ENCODE measurements at regions not wholly inside any gene's neighbourhood (a gene's known extent, or its start where the extent isn't known, plus 50 kb on each side); places are given as distances from the start of the nearest gene placed in this dataset.

DNA sequence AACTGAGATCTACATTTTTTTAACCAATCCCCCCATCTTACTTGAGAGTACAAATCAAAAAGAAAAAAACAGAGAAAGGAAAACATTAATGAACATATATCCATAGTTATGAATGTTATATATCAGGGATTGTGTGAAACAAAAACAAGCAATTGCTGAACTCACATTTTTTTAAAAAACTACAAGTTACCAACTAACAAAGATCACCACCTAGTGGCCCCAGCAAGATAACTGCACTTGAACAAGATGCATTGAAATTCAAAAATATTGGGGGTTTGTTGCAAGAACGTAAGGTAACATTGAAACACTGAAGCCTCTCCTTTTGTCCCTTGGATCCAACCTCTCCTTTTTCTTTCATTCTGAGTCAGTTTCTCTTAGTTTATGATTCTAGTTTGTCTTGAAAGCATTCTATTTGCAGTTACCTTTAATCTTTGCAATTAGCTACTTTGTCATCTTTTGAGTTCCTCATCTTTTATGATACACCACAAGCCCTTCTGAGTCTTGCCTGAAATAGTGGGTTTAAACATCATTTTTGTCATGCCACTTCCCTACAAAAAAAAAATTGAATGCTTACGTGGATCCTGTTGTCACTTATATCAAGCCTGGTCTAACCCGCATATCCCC, 87.3 kb upstream of the TES start:
- H3K27ac Mint-ChIP-seq: no peak overlapping the region
- peaks cover 2% of the 10 kb centered on the region for H3K36me3 Mint-ChIP-seq
- CTCF ChIA-PET: interaction anchor here (1.1 to 1.8 kb wide), 2 partner anchors 12 to 15 kb away, joined by 3 to 6 read pairs; no protein-coding TSS in a partner anchor
- H3K4me3 Mint-ChIP-seq: no peak overlapping the region
- H3K4me1 Mint-ChIP-seq: no peaks in the 10 kb centered on the region
- ATAC-seq: no peak
- peaks cover 40% of the 10 kb centered on the region for H3K27me3 Mint-ChIP-seq
- no peaks in the 10 kb centered on the region for H3K9me3 Mint-ChIP-seq (ENCODE audit: low read depth)
- DNase-seq: no peak

GRCh38 chr7:116128139-116128538, 82.2 kb upstream of the TES start:
- Mint-ChIP-seq H3K9me3 (ENCODE audit: low read depth) (no peaks in the 10 kb centered on the region), H3K36me3 (peaks cover 5% of the 10 kb centered on the region), H3K27ac (no peak overlapping the region), H3K27me3 (peaks cover 35% of the 10 kb centered on the region), H3K4me3 (no peak overlapping the region), H3K4me1 (no peaks in the 10 kb centered on the region)
- DNase-seq (no peak), ATAC-seq (no peak)
- CTCF ChIA-PET: no interaction called here

- no peak overlapping the region for H3K4me3 Mint-ChIP-seq
- ATAC-seq (no peak), DNase-seq (no peak)
- H3K36me3 Mint-ChIP-seq: peaks cover 4% of the 10 kb centered on the region
- CTCF ChIA-PET: interaction anchor here (1.3 to 4.7 kb wide), 4 partner anchors 12 to 391 kb away, joined by 4 to 17 read pairs (median 7); partner anchors contain the start of genes CAV1 and TES
- peaks cover 13% of the 10 kb centered on the region for H3K4me1 Mint-ChIP-seq
- no peaks in the 10 kb centered on the region for H3K9me3 Mint-ChIP-seq (ENCODE audit: low read depth)
- H3K27me3 Mint-ChIP-seq: peaks cover 20% of the 10 kb centered on the region
- H3K27ac Mint-ChIP-seq: no peak overlapping the region
Measured at GRCh38 chr7:116135306-116135705, 75.0 kb upstream of the TES start.

DNA sequence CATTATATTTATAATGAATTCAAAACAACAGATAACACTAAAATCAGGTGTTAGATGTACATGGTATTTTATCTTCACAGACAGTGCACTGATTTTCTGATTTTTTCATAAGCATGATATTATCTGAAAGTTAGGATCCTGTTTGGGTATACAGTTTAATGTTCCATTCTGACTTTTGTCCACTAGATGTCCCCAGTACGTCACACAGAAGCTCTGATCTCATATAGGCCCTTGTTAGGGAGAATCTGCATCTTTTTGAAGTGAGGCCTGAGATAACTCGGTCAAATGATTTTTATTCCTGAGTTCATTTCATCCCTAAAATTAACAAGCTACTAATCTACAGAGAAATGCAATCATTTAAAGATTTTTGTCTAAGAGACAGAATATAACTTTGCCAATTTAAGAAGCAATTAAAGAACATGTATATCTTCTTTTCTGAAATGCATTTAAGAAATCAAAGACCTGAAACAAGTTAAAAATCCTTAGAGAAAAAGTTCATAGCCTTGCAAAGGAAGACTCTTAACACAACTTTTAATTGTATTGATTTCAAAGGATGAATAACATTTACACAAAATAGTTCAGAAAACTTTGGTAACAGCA, 72.0 kb upstream of the TES start:
- no peak overlapping the region for H3K27ac Mint-ChIP-seq
- CTCF ChIA-PET: interaction anchor here (0.7 to 2.1 kb wide), 20 partner anchors 16 to 453 kb away, joined by 3 to 15 read pairs (median 4); partner anchors contain the start of genes CAV1 and TES
- no peaks in the 10 kb centered on the region for H3K9me3 Mint-ChIP-seq (ENCODE audit: low read depth)
- H3K4me3 Mint-ChIP-seq: no peak overlapping the region
- DNase-seq (peak; percentile 46), ATAC-seq (peak; percentile 92)
- H3K4me1 Mint-ChIP-seq: peaks cover 31% of the 10 kb centered on the region
- peaks cover 13% of the 10 kb centered on the region for H3K27me3 Mint-ChIP-seq
- peaks cover 14% of the 10 kb centered on the region for H3K36me3 Mint-ChIP-seq

- H3K36me3 Mint-ChIP-seq: peaks cover 16% of the 10 kb centered on the region
- H3K27ac Mint-ChIP-seq: no peak overlapping the region
- H3K4me1 Mint-ChIP-seq: peaks cover 37% of the 10 kb centered on the region
- peaks cover 13% of the 10 kb centered on the region for H3K27me3 Mint-ChIP-seq
- DNase-seq (no peak), ATAC-seq (no peak)
- CTCF ChIA-PET: interaction anchor here (0.7 to 2.1 kb wide), 18 partner anchors 15 to 453 kb away, joined by 3 to 15 read pairs (median 4); partner anchors contain the start of genes CAV1 and TES
- H3K4me3 Mint-ChIP-seq: no peak overlapping the region
- no peaks in the 10 kb centered on the region for H3K9me3 Mint-ChIP-seq (ENCODE audit: low read depth)
Measured at GRCh38 chr7:116139007-116139406, 71.3 kb upstream of the TES start.

DNA sequence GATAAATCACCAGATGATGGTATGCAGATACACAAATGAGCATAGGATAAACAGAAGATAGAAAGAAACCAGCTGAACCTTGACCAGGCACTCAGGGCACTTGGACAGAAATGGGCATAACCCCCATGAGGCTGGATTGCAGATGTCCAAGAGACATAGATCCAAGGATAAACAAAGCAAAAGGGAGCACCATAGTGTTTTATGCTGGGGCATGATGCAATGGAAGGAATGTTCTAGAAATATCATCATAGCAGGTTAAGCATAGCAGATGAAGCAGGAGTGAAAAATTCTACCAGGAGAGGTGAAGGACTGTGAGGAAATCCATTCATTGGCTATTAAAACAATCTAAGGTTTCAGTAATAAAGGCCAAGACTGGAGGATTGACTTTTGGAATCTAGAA, 70.5 kb upstream of the TES start:
- peaks cover 12% of the 10 kb centered on the region for H3K27me3 Mint-ChIP-seq
- H3K4me1 Mint-ChIP-seq: peaks cover 45% of the 10 kb centered on the region
- CTCF ChIA-PET: interaction anchor here (1.5 to 2.1 kb wide), 4 partner anchors 39 to 452 kb away, joined by 4 to 15 read pairs (median 8); partner anchors contain the start of gene CAV1

DNA sequence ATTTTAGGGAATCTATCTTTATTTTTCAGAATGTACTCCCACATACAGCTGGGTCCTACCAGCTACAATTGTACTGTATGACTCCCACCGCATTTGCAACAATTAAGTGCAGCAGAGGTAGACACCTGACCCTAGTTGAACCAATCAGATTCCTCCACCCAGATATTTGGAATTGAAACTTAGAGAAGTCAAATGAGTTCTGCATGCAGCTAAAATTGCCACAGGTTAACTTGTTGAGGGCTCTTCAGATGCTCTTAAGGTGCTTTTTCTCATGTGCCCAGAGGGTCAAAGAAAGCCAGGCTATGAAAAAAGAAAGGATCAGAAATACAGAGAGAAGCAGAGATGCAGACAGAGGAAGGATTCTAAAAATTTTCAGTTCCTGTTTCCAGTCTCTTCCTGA, 68.0 kb upstream of the TES start:
- H3K36me3 Mint-ChIP-seq: peaks cover 26% of the 10 kb centered on the region
- no peak for DNase-seq
- no peak for ATAC-seq
- CTCF ChIA-PET: interaction anchor here (0.6 to 1.8 kb wide), 4 partner anchors 28 to 446 kb away, joined by 3 to 9 read pairs (median 5); no protein-coding TSS in a partner anchor
- H3K4me1 Mint-ChIP-seq: peaks cover 66% of the 10 kb centered on the region
- no peaks in the 10 kb centered on the region for H3K9me3 Mint-ChIP-seq (ENCODE audit: low read depth)
- peak overlapping the region; percentile 7 for H3K27ac Mint-ChIP-seq
- no peak overlapping the region for H3K4me3 Mint-ChIP-seq
- no peaks in the 10 kb centered on the region for H3K27me3 Mint-ChIP-seq

More for the DNA sequence above, 70.5 kb upstream of the TES start:
- no peak for ATAC-seq
- H3K27ac Mint-ChIP-seq: no peak overlapping the region
- DNase-seq: no peak
- H3K36me3 Mint-ChIP-seq: peaks cover 16% of the 10 kb centered on the region
- no peak overlapping the region for H3K4me3 Mint-ChIP-seq
- H3K9me3 Mint-ChIP-seq (ENCODE audit: low read depth): no peaks in the 10 kb centered on the region

DNA sequence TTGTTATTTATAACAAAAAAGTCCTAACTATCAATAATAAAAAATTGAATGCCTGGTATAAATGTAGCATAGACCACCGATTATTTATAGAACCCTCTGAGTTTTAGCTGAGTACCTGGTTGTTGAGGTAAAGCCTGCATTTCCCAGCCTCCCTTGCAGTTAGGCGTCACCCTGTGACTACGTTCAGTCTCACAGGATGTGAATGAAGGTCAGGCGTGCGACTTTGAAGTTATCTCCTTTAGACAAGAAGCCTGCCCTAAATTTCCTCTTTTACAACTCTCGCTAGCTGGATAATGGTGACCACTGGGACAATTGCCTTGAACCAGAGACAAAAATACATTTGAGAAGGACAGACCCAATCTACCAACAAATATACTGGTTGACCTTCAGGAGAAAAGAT, 67.5 kb upstream of the TES start:
- no peaks in the 10 kb centered on the region for H3K9me3 Mint-ChIP-seq (ENCODE audit: low read depth)
- no peaks in the 10 kb centered on the region for H3K27me3 Mint-ChIP-seq
- H3K4me3 Mint-ChIP-seq: no peak overlapping the region
- peak overlapping the region; percentile 73 for H3K27ac Mint-ChIP-seq
- peak; percentile 56 for DNase-seq
- peaks cover 69% of the 10 kb centered on the region for H3K4me1 Mint-ChIP-seq
- no peak for ATAC-seq
- peaks cover 29% of the 10 kb centered on the region for H3K36me3 Mint-ChIP-seq
- CTCF ChIA-PET: interaction anchor here (0.6 to 1.8 kb wide), 5 partner anchors 28 to 445 kb away, joined by 3 to 9 read pairs (median 3); no protein-coding TSS in a partner anchor

DNA sequence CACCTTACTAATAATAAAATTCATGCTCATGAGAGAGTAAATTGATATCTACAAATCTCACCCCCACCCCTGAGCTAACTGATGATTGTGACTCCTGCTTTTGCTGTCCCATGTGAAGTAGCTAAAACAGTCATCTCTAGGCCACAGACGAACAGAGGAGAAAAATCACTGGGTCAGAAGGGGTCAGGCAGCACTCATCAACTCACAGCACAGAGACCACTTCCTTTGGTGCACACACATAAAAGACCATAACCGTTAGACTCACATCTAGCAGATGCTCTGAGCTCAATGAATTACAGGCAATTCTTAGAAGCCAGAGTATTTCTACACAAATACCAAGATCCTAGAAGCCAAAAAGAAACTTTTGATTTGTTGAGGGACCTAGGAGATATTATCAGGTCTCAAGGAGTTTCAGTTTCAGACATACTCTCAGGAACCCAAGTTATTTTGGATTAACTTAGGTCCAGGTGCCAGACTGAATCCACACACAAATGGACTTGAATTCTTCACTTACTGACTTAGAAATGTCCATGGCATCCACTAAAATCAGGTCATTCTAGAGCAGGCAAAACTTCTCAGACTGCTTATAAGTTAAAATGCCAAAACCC, 65.0 kb upstream of the TES start:
- H3K4me1 Mint-ChIP-seq: peaks cover 69% of the 10 kb centered on the region
- peak; percentile 82 for DNase-seq
- H3K27ac Mint-ChIP-seq: peak overlapping the region; percentile 88
- H3K4me3 Mint-ChIP-seq: peak overlapping the region; percentile 42
- CTCF ChIA-PET: interaction anchor here (0.7 to 2.0 kb wide), 6 partner anchors 8 to 381 kb away, joined by 3 to 9 read pairs (median 4); no protein-coding TSS in a partner anchor
- peaks cover 35% of the 10 kb centered on the region for H3K36me3 Mint-ChIP-seq
- H3K27me3 Mint-ChIP-seq: no peaks in the 10 kb centered on the region
- ATAC-seq: peak; percentile 98
- H3K9me3 Mint-ChIP-seq (ENCODE audit: low read depth): peaks cover 7% of the 10 kb centered on the region

DNA sequence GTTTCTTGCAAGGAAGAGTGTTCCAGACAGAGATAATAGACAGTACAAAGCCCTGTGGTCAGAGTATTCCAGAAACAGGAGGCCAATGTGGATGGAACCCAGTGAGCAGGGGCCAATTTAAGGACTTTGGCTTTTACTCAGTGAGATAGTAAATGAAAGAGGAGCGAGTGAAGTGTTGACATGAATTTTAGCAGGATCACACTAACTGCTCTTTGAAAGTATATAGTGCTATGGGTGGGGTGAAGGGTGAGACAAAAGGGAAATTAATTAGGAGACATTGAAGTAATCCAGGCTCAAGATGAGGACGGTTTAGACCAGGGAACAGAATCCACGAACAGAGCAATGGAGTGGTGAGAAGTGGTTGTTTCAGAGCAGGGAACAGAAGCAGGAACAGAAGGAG, 62.2 kb upstream of the TES start:
- CTCF ChIA-PET: no interaction called here
- H3K27ac Mint-ChIP-seq: no peak overlapping the region
- H3K4me1 Mint-ChIP-seq: peaks cover 62% of the 10 kb centered on the region

DNA sequence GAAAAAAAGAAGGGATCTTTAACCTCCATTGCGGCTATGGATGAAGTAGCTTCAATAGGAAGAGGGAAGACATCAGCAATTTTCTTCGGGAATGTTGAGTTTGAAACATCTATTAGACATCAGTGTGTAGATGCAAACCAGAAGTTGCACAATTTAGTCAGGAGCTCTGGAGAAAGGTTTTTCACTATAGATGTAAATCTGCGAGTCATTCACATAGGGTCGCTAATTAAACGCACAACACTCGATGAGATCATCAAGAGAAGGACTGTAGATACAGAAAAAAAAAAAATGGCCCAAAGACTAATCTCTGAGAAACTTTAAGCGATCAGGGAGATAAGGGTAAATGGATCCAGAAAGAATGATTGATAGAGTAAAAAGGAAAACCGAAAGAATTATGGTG, 61.7 kb upstream of the TES start:
- DNase-seq (no peak), ATAC-seq (no peak)
- Mint-ChIP-seq H3K4me3 (no peak overlapping the region), H3K4me1 (peaks cover 57% of the 10 kb centered on the region), H3K27me3 (no peaks in the 10 kb centered on the region), H3K27ac (no peak overlapping the region), H3K9me3 (ENCODE audit: low read depth) (peaks cover 7% of the 10 kb centered on the region), H3K36me3 (peaks cover 24% of the 10 kb centered on the region)
- CTCF ChIA-PET: interaction anchor here (0.6 kb wide), 1 partner anchor 18 kb away, joined by 3 read pairs; no protein-coding TSS in a partner anchor

More for the DNA sequence above, 62.2 kb upstream of the TES start:
- H3K27me3 Mint-ChIP-seq: no peaks in the 10 kb centered on the region
- H3K9me3 Mint-ChIP-seq (ENCODE audit: low read depth): peaks cover 7% of the 10 kb centered on the region
- no peak for DNase-seq
- no peak overlapping the region for H3K4me3 Mint-ChIP-seq
- peaks cover 28% of the 10 kb centered on the region for H3K36me3 Mint-ChIP-seq
- ATAC-seq: no peak

DNA sequence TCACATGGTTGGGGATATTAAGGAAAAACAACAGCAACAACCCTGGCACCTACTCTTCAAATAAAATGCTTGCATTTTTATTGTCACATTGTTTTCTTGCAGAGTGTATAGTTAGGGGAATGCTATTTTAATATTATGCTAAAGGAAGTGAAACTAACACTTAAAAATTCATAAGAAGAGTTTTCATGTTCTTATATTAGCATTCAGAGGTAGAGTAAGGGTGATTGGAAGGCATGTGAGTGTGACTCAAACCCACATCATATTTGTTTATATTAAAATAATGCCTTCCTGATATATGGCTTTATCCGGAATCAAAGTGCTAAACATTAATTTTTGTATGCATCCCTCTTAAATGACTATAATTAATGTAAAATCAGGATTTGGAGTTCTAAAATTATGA, 59.8 kb upstream of the TES start:
- Mint-ChIP-seq H3K4me1 (peaks cover 38% of the 10 kb centered on the region), H3K27ac (no peak overlapping the region), H3K27me3 (no peaks in the 10 kb centered on the region), H3K9me3 (ENCODE audit: low read depth) (peaks cover 7% of the 10 kb centered on the region), H3K36me3 (peaks cover 24% of the 10 kb centered on the region), H3K4me3 (no peak overlapping the region)
- ATAC-seq (peak; percentile 58), DNase-seq (no peak)
- CTCF ChIA-PET: no interaction called here

- CTCF ChIA-PET: interaction anchor here (1.0 to 2.2 kb wide), 2 partner anchors 15 to 83 kb away, joined by 3 to 6 read pairs; no protein-coding TSS in a partner anchor
- peaks cover 7% of the 10 kb centered on the region for H3K9me3 Mint-ChIP-seq (ENCODE audit: low read depth)
- no peak for DNase-seq
- H3K4me1 Mint-ChIP-seq: peaks cover 24% of the 10 kb centered on the region
- no peaks in the 10 kb centered on the region for H3K27me3 Mint-ChIP-seq
- H3K36me3 Mint-ChIP-seq: peaks cover 14% of the 10 kb centered on the region
- no peak overlapping the region for H3K4me3 Mint-ChIP-seq
- H3K27ac Mint-ChIP-seq: no peak overlapping the region
- no peak for ATAC-seq
Measured at GRCh38 chr7:116152276-116152675, 58.1 kb upstream of the TES start.
